ENCODE measurements at regions not wholly inside any gene's neighbourhood (a gene's known extent, or its start where the extent isn't known, plus 50 kb on each side); places are given as distances from the start of the nearest gene placed in this dataset.

- TF ChIP-seq ZNF645 (tag by site-specific recombination; IDR thresholded peaks at IDR 0.05), result no peak
- TF ChIP-seq MYNN (tag by site-specific recombination; IDR thresholded peaks at IDR 0.05; ENCODE audit: borderline replicate concordance), result no peak
- no peak for TF ChIP-seq ZNF571 (tag by site-specific recombination; IDR thresholded peaks at IDR 0.05)
- no peak for TF ChIP-seq ZNF26 (tag by site-specific recombination; IDR thresholded peaks at IDR 0.05)
- no peak for TF ChIP-seq ZNF2 (tag by site-specific recombination; IDR thresholded peaks at IDR 0.05)
- TF ChIP-seq FEZF1 (tag by site-specific recombination; IDR thresholded peaks at IDR 0.05), result no peak
These were observed 304.7 kb upstream of the GATB start (continued) for GRCh38 chr4:152065545-152065944.

GRCh38 chr4:152064753-152065152 lies 303.9 kb upstream of the GATB start:
- H3K9me3 ChIP-seq (ENCODE audit: control insufficient read depth, insufficient read depth, low read depth, low read length), result no peaks in the 10 kb centered on the region
- TF ChIP-seq ZNF274 (IDR thresholded peaks at IDR 0.05; ENCODE audit: low read length) (no peak), ZNF274 (tag by site-specific recombination; IDR thresholded peaks at IDR 0.05; ENCODE audit: borderline replicate concordance) (no peak), BCL11B (tag by site-specific recombination; IDR thresholded peaks at IDR 0.05; ENCODE audit: low read depth) (no peak)
- no peak overlapping the region for H3K27ac ChIP-seq (ENCODE audit: extremely low read depth, low read depth, low read length)
- ChIA-PET POLR2A (no interaction called here), CTCF (no interaction called here)
- no peak overlapping the region for H3K4me3 ChIP-seq (ENCODE audit: low read depth, low read length)
- H3K4me1 ChIP-seq (ENCODE audit: control insufficient read depth, insufficient read depth, low read length), result no peaks in the 10 kb centered on the region
- H3K36me3 ChIP-seq (ENCODE audit: control insufficient read depth in 2 of 2, insufficient read depth in 1 of 2, low read length in 2 of 2), result no peaks in the 10 kb centered on the region

GRCh38 chr4:152064282-152064681 lies 303.5 kb upstream of the GATB start:
- Histone ChIP-seq H3K4me3 (ENCODE audit: low read depth, low read length) (no peak overlapping the region), H3K4me1 (ENCODE audit: control insufficient read depth, insufficient read depth, low read length) (no peaks in the 10 kb centered on the region), H3K9me3 (ENCODE audit: control insufficient read depth, insufficient read depth, low read depth, low read length) (no peaks in the 10 kb centered on the region), H3K36me3 (ENCODE audit: control insufficient read depth in 2 of 2, insufficient read depth in 1 of 2, low read length in 2 of 2) (no peaks in the 10 kb centered on the region), H3K27ac (ENCODE audit: extremely low read depth, low read depth, low read length) (no peak overlapping the region)
- TF ChIP-seq SCRT2 (tag by site-specific recombination; IDR thresholded peaks at IDR 0.05) (0 out of 2 replicates have a peak, but pooled peaks have one; percentile 10), ZNF112 (tag by site-specific recombination; IDR thresholded peaks at IDR 0.05) (no peak)
- ChIA-PET POLR2A (no interaction called here), CTCF (no interaction called here)

GRCh38 chr4:152063621-152064240 lies 302.9 kb upstream of the GATB start:
- Histone ChIP-seq H3K27ac (ENCODE audit: extremely low read depth, low read depth, low read length) (no peak overlapping the region), H3K4me1 (ENCODE audit: control insufficient read depth, insufficient read depth, low read length) (no peaks in the 10 kb centered on the region), H3K9me3 (ENCODE audit: control insufficient read depth, insufficient read depth, low read depth, low read length) (no peaks in the 10 kb centered on the region), H3K4me3 (ENCODE audit: low read depth, low read length) (no peak overlapping the region), H3K36me3 (ENCODE audit: control insufficient read depth in 2 of 2, insufficient read depth in 1 of 2, low read length in 2 of 2) (no peaks in the 10 kb centered on the region)
- no peak for TF ChIP-seq ZNF335 (tag by site-specific recombination; conservative IDR thresholded peaks at IDR 0.05)
- no peak for TF ChIP-seq REST (tag by site-specific recombination; IDR thresholded peaks at IDR 0.05)
- TF ChIP-seq ZNF621 (tag by site-specific recombination; IDR thresholded peaks at IDR 0.05), result no peak
- TF ChIP-seq ZNF658 (tag by site-specific recombination; IDR thresholded peaks at IDR 0.05), result no peak
- TF ChIP-seq ZNF19 (tag by site-specific recombination; IDR thresholded peaks at IDR 0.05; ENCODE audit: low read depth), result no peak
- TF ChIP-seq SETDB1 (IDR thresholded peaks at IDR 0.05; ENCODE audit: insufficient read length, low read length), result no peak
- no peak for TF ChIP-seq ZNF23 (tag by site-specific recombination; IDR thresholded peaks at IDR 0.05; ENCODE audit: borderline replicate concordance)
- no peak for TF ChIP-seq OSR2 (tag by site-specific recombination; IDR thresholded peaks at IDR 0.05)
- no peak for TF ChIP-seq ZNF362 (tag by site-specific recombination; IDR thresholded peaks at IDR 0.05)
- TF ChIP-seq ZNF610 (tag by site-specific recombination; IDR thresholded peaks at IDR 0.05; ENCODE audit: borderline replicate concordance), result no peak
- no peak for TF ChIP-seq ZNF302 (tag by site-specific recombination; IDR thresholded peaks at IDR 0.05; ENCODE audit: low read depth)
- TF ChIP-seq MZF1 (tag by site-specific recombination; IDR thresholded peaks at IDR 0.05; ENCODE audit: borderline replicate concordance), result no peak
- ChIA-PET POLR2A (no interaction called here), CTCF (no interaction called here)
